ENCODE measurements at regions not wholly inside any gene's neighbourhood (a gene's known extent, or its start where the extent isn't known, plus 50 kb on each side); places are given as distances from the start of the nearest gene placed in this dataset.

DNA sequence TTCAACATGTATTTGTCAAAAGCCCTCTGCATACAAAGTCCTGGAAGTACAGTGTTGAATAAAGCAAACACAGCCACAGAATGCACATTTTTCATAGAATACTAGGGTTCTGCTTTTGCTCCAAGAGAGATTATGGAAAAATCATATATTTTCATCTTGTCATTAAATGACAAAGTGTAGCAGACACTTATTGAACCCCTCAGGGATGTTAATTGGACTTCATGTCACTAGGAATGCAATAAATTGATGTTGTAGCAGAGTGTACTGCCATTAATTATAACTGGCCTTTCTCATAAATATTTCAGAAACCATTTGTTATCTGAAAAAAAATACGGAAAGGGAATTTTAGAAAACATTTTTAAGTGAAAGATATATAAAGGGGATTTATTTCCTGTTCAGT, 64.5 kb upstream of the TAC1 start (continued):
- TF ChIP-seq, protein P1, sequence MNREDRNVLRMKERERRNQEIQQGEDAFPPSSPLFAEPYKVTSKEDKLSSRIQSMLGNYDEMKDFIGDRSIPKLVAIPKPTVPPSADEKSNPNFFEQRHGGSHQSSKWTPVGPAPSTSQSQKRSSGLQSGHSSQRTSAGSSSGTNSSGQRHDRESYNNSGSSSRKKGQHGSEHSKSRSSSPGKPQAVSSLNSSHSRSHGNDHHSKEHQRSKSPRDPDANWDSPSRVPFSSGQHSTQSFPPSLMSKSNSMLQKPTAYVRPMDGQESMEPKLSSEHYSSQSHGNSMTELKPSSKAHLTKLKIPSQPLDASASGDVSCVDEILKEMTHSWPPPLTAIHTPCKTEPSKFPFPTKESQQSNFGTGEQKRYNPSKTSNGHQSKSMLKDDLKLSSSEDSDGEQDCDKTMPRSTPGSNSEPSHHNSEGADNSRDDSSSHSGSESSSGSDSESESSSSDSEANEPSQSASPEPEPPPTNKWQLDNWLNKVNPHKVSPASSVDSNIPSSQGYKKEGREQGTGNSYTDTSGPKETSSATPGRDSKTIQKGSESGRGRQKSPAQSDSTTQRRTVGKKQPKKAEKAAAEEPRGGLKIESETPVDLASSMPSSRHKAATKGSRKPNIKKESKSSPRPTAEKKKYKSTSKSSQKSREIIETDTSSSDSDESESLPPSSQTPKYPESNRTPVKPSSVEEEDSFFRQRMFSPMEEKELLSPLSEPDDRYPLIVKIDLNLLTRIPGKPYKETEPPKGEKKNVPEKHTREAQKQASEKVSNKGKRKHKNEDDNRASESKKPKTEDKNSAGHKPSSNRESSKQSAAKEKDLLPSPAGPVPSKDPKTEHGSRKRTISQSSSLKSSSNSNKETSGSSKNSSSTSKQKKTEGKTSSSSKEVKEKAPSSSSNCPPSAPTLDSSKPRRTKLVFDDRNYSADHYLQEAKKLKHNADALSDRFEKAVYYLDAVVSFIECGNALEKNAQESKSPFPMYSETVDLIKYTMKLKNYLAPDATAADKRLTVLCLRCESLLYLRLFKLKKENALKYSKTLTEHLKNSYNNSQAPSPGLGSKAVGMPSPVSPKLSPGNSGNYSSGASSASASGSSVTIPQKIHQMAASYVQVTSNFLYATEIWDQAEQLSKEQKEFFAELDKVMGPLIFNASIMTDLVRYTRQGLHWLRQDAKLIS (CRISPR knock-in tag; IDR thresholded peaks at IDR 0.05; ENCODE audit: borderline replicate concordance): no peak
- TF ChIP-seq JUN (CRISPR knock-in tag; IDR thresholded peaks at IDR 0.05) (no peak), IRF2 (CRISPR knock-in tag; IDR thresholded peaks at IDR 0.05; ENCODE audit: borderline replicate concordance, low read depth) (no peak), ZNF423 (CRISPR knock-in tag; IDR thresholded peaks at IDR 0.05) (no peak), RELA (CRISPR knock-in tag; IDR thresholded peaks at IDR 0.05; ENCODE audit: borderline replicate concordance) (no peak)
- TF ChIP-seq, protein P2, sequence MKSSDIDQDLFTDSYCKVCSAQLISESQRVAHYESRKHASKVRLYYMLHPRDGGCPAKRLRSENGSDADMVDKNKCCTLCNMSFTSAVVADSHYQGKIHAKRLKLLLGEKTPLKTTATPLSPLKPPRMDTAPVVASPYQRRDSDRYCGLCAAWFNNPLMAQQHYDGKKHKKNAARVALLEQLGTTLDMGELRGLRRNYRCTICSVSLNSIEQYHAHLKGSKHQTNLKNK (CRISPR knock-in tag; IDR thresholded peaks at IDR 0.05): no peak

GRCh38 chr7:97671571-97671970, 60.3 kb upstream of the TAC1 start:
- Mint-ChIP-seq H3K27ac (no peak overlapping the region), H3K36me3 (no peaks in the 10 kb centered on the region), H3K27me3 (ENCODE audit: low read depth) (no peaks in the 10 kb centered on the region; the same call in 1 of the 2 replicates), H3K4me1 (no peaks in the 10 kb centered on the region), H3K9me3 (no peaks in the 10 kb centered on the region), H3K4me3 (no peak overlapping the region)
- ChIA-PET POLR2A (no interaction called here), CTCF (no interaction called here)
- DNase-seq (ENCODE audit: low spot score) (no peak), ATAC-seq (no peak)
- TF ChIP-seq ZNF219 (CRISPR knock-in tag; IDR thresholded peaks at IDR 0.05; ENCODE audit: borderline replicate concordance) (no peak), SMAD4 (CRISPR knock-in tag; IDR thresholded peaks at IDR 0.05) (no peak), ZNF138 (CRISPR knock-in tag; conservative IDR thresholded peaks at IDR 0.05) (no peak), RORB (CRISPR knock-in tag; IDR thresholded peaks at IDR 0.05) (no peak), ATF2 (CRISPR knock-in tag; IDR thresholded peaks at IDR 0.05; ENCODE audit: borderline replicate concordance, low read depth) (no peak), GABPB1 (CRISPR knock-in tag; IDR thresholded peaks at IDR 0.05) (no peak), ZNF121 (CRISPR knock-in tag; IDR thresholded peaks at IDR 0.05) (no peak)
- TF ChIP-seq, protein P3, sequence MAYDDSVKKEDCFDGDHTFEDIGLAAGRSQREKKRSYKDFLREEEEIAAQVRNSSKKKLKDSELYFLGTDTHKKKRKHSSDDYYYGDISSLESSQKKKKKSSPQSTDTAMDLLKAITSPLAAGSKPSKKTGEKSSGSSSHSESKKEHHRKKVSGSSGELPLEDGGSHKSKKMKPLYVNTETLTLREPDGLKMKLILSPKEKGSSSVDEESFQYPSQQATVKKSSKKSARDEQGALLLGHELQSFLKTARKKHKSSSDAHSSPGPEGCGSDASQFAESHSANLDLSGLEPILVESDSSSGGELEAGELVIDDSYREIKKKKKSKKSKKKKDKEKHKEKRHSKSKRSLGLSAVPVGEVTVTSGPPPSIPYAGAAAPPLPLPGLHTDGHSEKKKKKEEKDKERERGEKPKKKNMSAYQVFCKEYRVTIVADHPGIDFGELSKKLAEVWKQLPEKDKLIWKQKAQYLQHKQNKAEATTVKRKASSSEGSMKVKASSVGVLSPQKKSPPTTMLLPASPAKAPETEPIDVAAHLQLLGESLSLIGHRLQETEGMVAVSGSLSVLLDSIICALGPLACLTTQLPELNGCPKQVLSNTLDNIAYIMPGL (CRISPR knock-in tag; IDR thresholded peaks at IDR 0.05): no peak
- TF ChIP-seq, protein P4, sequence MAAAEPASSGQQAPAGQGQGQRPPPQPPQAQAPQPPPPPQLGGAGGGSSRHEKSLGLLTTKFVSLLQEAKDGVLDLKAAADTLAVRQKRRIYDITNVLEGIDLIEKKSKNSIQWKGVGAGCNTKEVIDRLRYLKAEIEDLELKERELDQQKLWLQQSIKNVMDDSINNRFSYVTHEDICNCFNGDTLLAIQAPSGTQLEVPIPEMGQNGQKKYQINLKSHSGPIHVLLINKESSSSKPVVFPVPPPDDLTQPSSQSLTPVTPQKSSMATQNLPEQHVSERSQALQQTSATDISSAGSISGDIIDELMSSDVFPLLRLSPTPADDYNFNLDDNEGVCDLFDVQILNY (CRISPR knock-in tag; IDR thresholded peaks at IDR 0.05): no peak
- TF ChIP-seq, protein P5, sequence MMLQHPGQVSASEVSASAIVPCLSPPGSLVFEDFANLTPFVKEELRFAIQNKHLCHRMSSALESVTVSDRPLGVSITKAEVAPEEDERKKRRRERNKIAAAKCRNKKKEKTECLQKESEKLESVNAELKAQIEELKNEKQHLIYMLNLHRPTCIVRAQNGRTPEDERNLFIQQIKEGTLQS (CRISPR knock-in tag; conservative IDR thresholded peaks at IDR 0.05): no peak

DNA sequence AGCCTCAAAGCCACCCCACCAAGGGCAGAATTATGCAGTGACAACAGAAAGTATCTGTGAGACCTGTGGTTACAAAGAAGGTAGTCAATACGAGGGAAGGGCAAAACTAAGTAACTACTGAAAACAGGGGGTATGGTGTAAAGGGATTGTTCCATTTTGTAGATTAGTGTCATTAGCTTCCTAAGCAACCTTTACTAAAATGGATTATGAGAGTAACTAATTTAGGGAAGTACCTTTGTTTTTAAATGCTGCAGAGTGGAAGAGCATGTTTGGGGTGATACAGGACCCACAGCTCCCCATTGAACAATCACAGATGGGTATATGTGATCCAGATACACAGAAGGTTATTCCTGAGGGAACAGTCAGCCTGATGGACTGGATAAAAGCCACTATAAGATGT, 51.3 kb upstream of the TAC1 start:
- no peaks in the 10 kb centered on the region for H3K4me1 Mint-ChIP-seq
- H3K36me3 Mint-ChIP-seq: no peaks in the 10 kb centered on the region
- H3K27me3 Mint-ChIP-seq (ENCODE audit: low read depth): no peaks in the 10 kb centered on the region
- DNase-seq (ENCODE audit: low spot score) (no peak), ATAC-seq (no peak)
- no peaks in the 10 kb centered on the region for H3K9me3 Mint-ChIP-seq
- TF ChIP-seq ZNF425 (CRISPR knock-in tag; conservative IDR thresholded peaks at IDR 0.05) (no peak), TEAD1 (CRISPR knock-in tag; IDR thresholded peaks at IDR 0.05) (no peak), RORB (CRISPR knock-in tag; IDR thresholded peaks at IDR 0.05) (no peak), MYBL2 (CRISPR knock-in tag; IDR thresholded peaks at IDR 0.05) (no peak)
- TF ChIP-seq, protein P6, sequence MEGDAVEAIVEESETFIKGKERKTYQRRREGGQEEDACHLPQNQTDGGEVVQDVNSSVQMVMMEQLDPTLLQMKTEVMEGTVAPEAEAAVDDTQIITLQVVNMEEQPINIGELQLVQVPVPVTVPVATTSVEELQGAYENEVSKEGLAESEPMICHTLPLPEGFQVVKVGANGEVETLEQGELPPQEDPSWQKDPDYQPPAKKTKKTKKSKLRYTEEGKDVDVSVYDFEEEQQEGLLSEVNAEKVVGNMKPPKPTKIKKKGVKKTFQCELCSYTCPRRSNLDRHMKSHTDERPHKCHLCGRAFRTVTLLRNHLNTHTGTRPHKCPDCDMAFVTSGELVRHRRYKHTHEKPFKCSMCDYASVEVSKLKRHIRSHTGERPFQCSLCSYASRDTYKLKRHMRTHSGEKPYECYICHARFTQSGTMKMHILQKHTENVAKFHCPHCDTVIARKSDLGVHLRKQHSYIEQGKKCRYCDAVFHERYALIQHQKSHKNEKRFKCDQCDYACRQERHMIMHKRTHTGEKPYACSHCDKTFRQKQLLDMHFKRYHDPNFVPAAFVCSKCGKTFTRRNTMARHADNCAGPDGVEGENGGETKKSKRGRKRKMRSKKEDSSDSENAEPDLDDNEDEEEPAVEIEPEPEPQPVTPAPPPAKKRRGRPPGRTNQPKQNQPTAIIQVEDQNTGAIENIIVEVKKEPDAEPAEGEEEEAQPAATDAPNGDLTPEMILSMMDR (IDR thresholded peaks at IDR 0.05): no peak
- no peak overlapping the region for H3K4me3 Mint-ChIP-seq
- POLR2A ChIA-PET: no interaction called here
- no peak overlapping the region for H3K27ac Mint-ChIP-seq
- CTCF ChIA-PET: no interaction called here

Data from WTC11 (cell line).